ENCODE measurements at regions not wholly inside any gene's neighbourhood (a gene's known extent, or its start where the extent isn't known, plus 50 kb on each side); places are given as distances from the start of the nearest gene placed in this dataset.

GRCh38 chr5:135246923-135247795 lies 151.9 kb downstream of the MACROH2A1 start:
- peak; percentile 4 for DNase-seq

DNA sequence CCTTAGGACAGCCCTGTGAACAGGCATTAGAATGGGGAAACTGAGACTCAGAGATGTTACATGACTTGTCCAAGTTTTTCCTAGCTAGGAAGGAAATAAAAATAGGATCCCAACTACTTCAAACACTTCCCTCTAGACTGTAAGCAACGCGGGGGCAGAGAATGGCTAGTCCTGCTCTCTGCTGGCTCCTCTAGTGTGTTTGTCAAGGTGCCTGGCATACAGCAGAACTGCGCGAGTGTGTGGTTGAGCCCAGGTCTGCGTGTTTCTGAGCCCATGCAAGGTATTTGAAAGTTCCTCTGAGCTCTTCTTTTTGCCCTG lies 152.5 kb downstream of the MACROH2A1 start:
- DNase-seq = no peak

- no peak for DNase-seq
These were observed 153.2 kb downstream of the MACROH2A1 start for GRCh38 chr5:135245521-135246499.

GRCh38 chr5:135244620-135245021 lies 154.4 kb downstream of the MACROH2A1 start:
- no peak for DNase-seq

DNA sequence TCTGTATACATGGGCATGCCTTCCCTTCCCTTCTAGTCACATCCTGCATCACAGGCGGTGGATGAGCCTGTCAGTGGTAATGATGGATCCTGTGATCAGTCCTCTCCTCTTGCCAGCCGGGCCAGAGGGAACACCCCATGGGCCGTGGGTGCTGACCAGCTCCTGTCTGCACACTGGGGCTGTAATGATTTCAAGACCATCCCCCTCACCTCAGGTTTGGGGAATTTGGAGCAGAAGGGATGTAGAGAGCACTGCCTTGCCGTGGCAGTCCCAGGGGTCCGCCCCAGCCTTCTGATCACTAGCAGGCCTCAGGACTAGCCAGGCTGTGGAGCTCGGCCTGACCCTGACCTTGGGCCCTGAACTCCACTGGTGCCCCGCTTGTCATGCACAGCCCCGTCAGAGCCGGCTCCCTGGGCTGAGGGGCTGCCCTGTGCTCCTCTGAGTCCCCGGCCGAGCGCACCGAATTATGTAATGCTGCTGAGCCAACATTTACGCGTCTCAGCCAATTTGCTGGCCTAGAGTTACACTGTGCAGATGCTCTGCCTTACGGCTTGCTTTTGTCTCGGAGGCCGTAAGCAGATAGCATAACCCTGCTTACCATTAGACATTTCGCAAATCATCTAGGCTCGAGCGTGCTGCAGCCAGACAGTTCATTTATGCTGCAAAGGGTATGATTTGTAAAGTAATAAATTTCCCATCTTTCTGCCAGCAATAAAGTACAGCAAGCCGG lies 155.3 kb downstream of the MACROH2A1 start:
- no peak for DNase-seq

GRCh38 chr5:135242866-135243555 lies 156.0 kb downstream of the MACROH2A1 start:
- DNase-seq = no peak

GRCh38 chr5:135242021-135242865 lies 156.8 kb downstream of the MACROH2A1 start:
- DNase-seq = no peak

- DNase-seq = no peak
These were observed 157.5 kb downstream of the MACROH2A1 start for GRCh38 chr5:135241536-135241935.

DNA sequence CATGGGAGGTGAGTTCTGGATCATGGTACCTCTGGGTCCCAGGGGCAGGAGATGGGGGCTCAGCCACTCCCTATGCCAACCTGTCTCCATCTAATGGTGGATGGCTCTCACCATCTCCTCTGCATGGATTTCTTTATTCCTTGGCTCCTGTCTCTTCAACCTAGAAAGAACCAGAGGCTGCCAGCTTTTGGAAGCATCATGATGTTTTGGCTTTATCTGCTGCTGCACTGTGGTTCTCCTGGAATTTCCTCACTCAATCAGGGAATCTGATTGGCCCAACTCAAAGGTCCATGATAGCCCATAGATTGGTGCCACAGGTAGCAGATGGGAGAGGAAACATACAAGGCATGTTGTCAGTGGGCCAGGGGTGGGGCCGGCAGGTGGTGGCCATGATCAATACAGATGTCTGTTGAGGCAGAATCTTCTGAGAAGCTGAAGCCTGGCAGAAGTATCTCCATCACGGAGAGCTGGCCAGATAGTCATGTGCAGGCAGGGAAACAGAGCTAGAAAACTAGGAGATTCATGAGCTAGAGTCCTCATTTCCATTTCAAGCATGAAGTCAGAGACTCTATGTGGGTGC lies 158.2 kb downstream of the MACROH2A1 start:
- no peak for DNase-seq

GRCh38 chr5:135240283-135240633 lies 158.8 kb downstream of the MACROH2A1 start:
- DNase-seq = no peak

DNA sequence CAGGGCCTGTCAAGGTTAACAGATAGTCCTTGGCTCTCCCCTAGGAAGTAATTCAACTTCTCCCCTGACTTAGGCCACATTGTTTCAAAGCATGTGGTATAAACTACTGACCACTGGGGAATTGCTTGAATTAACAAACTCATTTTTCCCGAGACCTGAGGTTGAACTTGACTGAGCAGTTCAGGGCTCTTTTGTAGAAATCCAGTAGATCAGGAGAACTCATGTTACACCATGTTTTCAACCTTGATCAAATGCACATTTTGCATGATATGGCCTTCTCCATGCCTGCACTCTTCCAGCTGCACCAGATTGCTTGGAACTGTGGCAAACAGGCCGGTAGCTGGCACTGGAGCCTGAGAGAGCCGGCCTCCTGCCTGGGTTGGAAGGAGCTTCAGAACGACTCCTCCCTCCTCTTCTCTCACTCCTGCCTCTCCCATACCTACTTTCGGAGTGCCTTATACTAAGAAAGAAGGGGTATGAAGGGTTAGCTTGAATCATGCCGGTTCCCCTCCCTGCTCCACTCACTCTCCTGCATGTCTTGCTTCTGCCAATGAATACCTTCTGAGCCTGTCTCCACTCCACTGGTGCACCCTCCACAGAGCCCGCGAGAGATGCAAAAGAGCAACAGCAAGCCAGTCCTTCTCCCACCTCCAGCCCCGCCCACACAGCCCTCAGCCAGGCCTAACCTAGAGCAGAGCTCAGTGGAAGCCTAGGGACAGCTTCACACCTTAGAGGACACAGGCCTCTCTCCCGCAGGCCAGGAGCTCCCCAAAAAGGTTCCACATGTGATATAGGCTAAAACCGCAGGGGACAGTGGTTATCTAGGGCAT lies 159.4 kb downstream of the MACROH2A1 start:
- DNase-seq = no peak

GRCh38 chr5:135238622-135239452 lies 160.2 kb downstream of the MACROH2A1 start:
- DNase-seq = no peak

- no peak for DNase-seq
These were observed 161.3 kb downstream of the MACROH2A1 start for GRCh38 chr5:135237748-135238103.

- no peak for DNase-seq
These were observed 161.9 kb downstream of the MACROH2A1 start for GRCh38 chr5:135236908-135237747.

GRCh38 chr5:135236228-135236907 lies 162.7 kb downstream of the MACROH2A1 start:
- DNase-seq = no peak

DNA sequence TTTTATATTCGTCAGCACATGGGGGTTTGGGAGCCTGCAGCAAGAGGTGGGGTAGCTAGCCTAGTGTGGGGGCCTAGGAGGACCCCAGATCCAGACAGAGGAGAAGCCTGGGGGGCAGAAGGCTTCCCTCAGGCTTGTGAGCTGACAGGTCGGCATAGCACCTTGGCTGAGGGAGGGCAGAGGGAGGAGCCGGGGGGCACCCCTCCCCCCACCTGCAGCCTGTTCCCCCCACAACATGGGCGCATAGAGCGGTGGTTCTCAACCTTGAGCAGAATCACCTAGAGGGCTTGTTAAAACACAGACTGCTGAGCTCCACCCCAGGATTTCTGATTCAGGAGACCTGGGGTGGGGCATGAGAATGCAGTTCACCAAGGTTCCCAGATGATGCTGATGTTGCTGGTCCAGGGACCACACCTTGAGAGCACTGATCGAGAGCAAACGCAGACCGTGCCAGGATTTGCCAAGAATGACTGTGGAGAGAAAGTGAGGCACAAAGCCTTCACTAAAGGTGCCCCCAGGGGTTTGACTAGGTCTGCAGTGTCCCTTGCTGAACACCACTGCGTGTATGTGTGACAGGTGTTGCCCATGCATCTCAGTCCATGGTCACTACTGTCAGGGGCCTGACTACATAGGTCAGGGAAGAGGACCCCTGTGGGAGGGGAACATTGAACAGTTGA lies 163.3 kb downstream of the MACROH2A1 start:
- no peak for DNase-seq
